AG10803 (cell line): ENCODE measurements at regions not wholly inside any gene's neighbourhood (a gene's known extent, or its start where the extent isn't known, plus 50 kb on each side); places are given as distances from the start of the nearest gene placed in this dataset.

Experiments used
- DNase-seq: peaks from one replicate; pipeline ENCODE4 v3.0.0; 2010; ENCODE audit warnings: low read depth
- H3K4me3 ChIP-seq: 2 replicates; pipeline ENCODE4 v1.5.1; 2011; ENCODE audit warnings: mild to moderate bottlenecking, low read length, control low read depth
- TF ChIP-seq, protein P1 (sequence below): conservative IDR thresholded peaks from 2 replicates; pipeline ENCODE4 v1.5.1; 2011; ENCODE audit warnings: mild to moderate bottlenecking, low read length, control low read depth, inconsistent platforms

DNA sequence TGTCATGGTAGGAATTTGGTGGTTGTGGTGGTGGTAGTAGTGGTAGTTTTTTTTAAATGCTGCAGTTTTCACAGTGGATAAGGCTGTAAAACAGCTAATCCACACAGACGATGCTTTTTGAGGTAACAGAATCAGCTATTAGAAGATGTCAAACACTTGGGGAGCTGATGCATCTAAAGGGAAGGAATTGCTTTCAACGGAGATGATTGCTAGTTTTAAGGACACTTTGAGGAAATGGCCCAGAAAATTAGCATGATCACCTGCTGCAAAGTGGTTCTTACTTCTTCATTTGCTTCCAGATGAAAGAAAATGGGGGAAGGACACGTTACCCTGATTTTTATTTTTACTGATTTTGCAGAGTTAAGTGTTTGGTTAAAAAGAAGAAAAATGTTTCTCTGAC lies 178.2 kb upstream of the ATP10B start:
- no peak overlapping the region for H3K4me3 ChIP-seq
- TF ChIP-seq, protein P1, sequence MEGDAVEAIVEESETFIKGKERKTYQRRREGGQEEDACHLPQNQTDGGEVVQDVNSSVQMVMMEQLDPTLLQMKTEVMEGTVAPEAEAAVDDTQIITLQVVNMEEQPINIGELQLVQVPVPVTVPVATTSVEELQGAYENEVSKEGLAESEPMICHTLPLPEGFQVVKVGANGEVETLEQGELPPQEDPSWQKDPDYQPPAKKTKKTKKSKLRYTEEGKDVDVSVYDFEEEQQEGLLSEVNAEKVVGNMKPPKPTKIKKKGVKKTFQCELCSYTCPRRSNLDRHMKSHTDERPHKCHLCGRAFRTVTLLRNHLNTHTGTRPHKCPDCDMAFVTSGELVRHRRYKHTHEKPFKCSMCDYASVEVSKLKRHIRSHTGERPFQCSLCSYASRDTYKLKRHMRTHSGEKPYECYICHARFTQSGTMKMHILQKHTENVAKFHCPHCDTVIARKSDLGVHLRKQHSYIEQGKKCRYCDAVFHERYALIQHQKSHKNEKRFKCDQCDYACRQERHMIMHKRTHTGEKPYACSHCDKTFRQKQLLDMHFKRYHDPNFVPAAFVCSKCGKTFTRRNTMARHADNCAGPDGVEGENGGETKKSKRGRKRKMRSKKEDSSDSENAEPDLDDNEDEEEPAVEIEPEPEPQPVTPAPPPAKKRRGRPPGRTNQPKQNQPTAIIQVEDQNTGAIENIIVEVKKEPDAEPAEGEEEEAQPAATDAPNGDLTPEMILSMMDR, result no peak
- no peak for DNase-seq

DNA sequence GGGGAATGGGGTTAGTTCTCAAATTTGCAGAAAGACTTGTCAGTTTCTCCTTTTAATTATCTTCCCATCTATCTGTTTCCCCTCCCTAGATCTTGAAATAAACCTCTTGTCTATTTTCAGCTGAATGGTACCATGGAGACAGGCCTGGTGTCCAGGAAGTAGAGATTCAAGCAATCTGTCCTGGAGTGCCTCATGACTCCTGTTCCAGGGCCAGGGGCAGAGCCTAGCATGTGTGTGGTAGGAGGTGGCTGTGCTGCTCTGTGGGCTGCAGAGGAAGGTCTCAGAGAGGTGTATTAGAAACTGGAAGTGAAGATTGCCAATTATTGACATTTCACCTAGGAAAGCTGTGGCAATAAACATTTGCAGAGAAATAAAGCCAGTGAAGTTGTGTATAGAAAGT lies 175.8 kb upstream of the ATP10B start:
- DNase-seq, result no peak
- no peak overlapping the region for H3K4me3 ChIP-seq
- TF ChIP-seq, protein P1, result no peak

- TF ChIP-seq, protein P1, result no peak
- no peak for DNase-seq
These were observed 171.5 kb upstream of the ATP10B start for GRCh38 chr5:161023551-161023950.

GRCh38 chr5:161022151-161022550 lies 170.1 kb upstream of the ATP10B start:
- DNase-seq, result no peak
- TF ChIP-seq, protein P1, result no peak
- H3K4me3 ChIP-seq, result no peak overlapping the region

More at GRCh38 chr5:161023551-161023950, 171.5 kb upstream of the ATP10B start:
- no peak overlapping the region for H3K4me3 ChIP-seq

GRCh38 chr5:161009817-161010216 lies 157.8 kb upstream of the ATP10B start:
- H3K4me3 ChIP-seq, result no peak overlapping the region
- TF ChIP-seq, protein P1, result no peak
- no peak for DNase-seq

GRCh38 chr5:161009194-161009593 lies 157.2 kb upstream of the ATP10B start:
- TF ChIP-seq, protein P1, result no peak
- no peak overlapping the region for H3K4me3 ChIP-seq
- DNase-seq, result no peak

DNA sequence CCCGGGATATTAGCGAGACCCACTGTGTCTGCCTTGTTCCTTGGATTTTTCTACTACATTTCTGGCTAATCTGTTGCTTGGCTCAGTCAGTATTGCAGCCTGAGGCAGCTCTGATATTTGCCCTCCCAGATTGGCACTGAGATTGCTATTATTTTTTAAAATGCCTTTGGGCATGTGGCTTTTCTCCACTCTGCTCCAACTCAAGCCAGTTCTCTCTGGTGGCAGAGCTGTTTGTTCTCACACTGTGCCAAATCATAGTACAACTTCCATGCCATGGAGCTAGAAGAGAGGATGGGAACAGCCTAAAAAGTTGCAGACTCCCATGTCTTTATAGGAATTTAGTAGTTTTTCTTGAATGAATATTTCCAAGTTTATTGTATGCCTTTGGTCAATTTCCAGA lies 155.9 kb upstream of the ATP10B start:
- TF ChIP-seq, protein P1, result no peak
- DNase-seq, result no peak
- no peak overlapping the region for H3K4me3 ChIP-seq
